GM23338 (cell line): ENCODE measurements at regions not wholly inside any gene's neighbourhood (a gene's known extent, or its start where the extent isn't known, plus 50 kb on each side); places are given as distances from the start of the nearest gene placed in this dataset.

Experiments
- CTCF ChIP-seq, 2 experiments: fragments of 200-600 bp in 1 of 2; sonication (generic) in 1 of 2; conservative IDR thresholded peaks; 2 replicates each; pipeline versions ENCODE4 v1.5.1 to v1.6.1; 2016 to 2017; ENCODE audit warnings: antibody characterized with exemption in 2 of 2, low read depth in 2 of 2, mild to moderate bottlenecking in 2 of 2, moderate library complexity in 1 of 2
- EZH2 ChIP-seq: fragments of 200-600 bp; sonication (generic); IDR thresholded peaks from one replicate; pipeline ENCODE4 v1.8.0; 2017; ENCODE audit warnings: antibody characterized with exemption, mild to moderate bottlenecking, low read depth; ENCODE audit not compliant: unreplicated experiment
- POLR2AphosphoS5 ChIP-seq: IDR thresholded peaks from 2 replicates; pipeline ENCODE4 v1.6.1; 2016; ENCODE audit warnings: antibody characterized with exemption, low read depth
- REST ChIP-seq: IDR thresholded peaks from one replicate; pipeline ENCODE4 v1.6.1; 2018; ENCODE audit warnings: antibody characterized with exemption; ENCODE audit not compliant: unreplicated experiment
- ZNF114 ChIP-seq: fragments of 250-450 bp; sonication (Bioruptor Pico); IDR thresholded peaks from 2 replicates; pipeline ENCODE4 v1.5.0; 2020; ENCODE audit warnings: mild to moderate bottlenecking, moderate library complexity

GRCh38 chr2:129805899-129806298 is 173.6 kb upstream of the RAB6C start:
- TF ChIP-seq CTCF (conservative IDR thresholded peaks at IDR 0.05; ENCODE audit: low read depth in 2 of 2) (no peak), ZNF114 (CRISPR knock-in tag) (no peak), EZH2 (no peak), POLR2AphosphoS5 (no peak), REST (no peak)
